GM23338 (cell line): ENCODE measurements at regions not wholly inside any gene's neighbourhood (a gene's known extent, or its start where the extent isn't known, plus 50 kb on each side); places are given as distances from the start of the nearest gene placed in this dataset.

Experiments used
- ATAC-seq: fragments of 200-7000 bp; cut with Tn5 transposase; 3 replicates; pipeline ENCODE4 v1.9.1; 2020
- DNase-seq: peaks from one replicate; pipeline ENCODE4 v3.0.0-alpha.2; 2015; ENCODE audit warnings: low spot score
- H2AFZ ChIP-seq: fragments of 200-600 bp; sonication (generic); 2 replicates; pipeline ENCODE4 v1.8.0; 2016; ENCODE audit warnings: antibody characterized with exemption, mild to moderate bottlenecking, moderate library complexity
- H3F3A ChIP-seq: fragments of 200-600 bp; sonication (generic); replicated peaks from 2 replicates; pipeline ENCODE4 v1.8.0; 2017; ENCODE audit warnings: antibody characterized with exemption, mixed run types, low read depth
- H3K27ac ChIP-seq: fragments of 200-600 bp; sonication (generic); 2 replicates; pipeline ENCODE4 v1.6.1; 2016; ENCODE audit warnings: low read depth
- H3K27me3 ChIP-seq: fragments of 200-600 bp; sonication (generic); 2 replicates; pipeline ENCODE4 v1.8.0; 2016; ENCODE audit warnings: mild to moderate bottlenecking, mixed run types, moderate library complexity; ENCODE audit not compliant: insufficient read depth
- H3K36me3 ChIP-seq: fragments of 200-600 bp; sonication (generic); 2 replicates; pipeline ENCODE4 v1.8.0; 2016; ENCODE audit warnings: mild to moderate bottlenecking; ENCODE audit not compliant: insufficient read depth
- H3K4me1 ChIP-seq: fragments of 200-600 bp; sonication (generic); 2 replicates; pipeline ENCODE4 v1.8.0; 2016; ENCODE audit warnings: mild to moderate bottlenecking, moderate library complexity; ENCODE audit not compliant: insufficient read depth
- H3K4me2 ChIP-seq: fragments of 200-600 bp; sonication (generic); 2 replicates; pipeline ENCODE4 v1.7.1; 2017; ENCODE audit warnings: mixed run types
- H3K4me3 ChIP-seq: fragments of 200-600 bp; sonication (generic); 2 replicates; pipeline ENCODE4 v1.6.1; 2016; ENCODE audit warnings: mixed run types
- H3K79me2 ChIP-seq: fragments of 200-600 bp; sonication (generic); replicated peaks from 2 replicates; pipeline ENCODE4 v1.8.0; 2017; ENCODE audit warnings: mild to moderate bottlenecking; ENCODE audit not compliant: insufficient read depth
- H3K9me2 ChIP-seq: fragments of 200-600 bp; sonication (generic); 2 replicates; pipeline ENCODE4 v1.8.0; 2017; ENCODE audit not compliant: insufficient read depth
- H4K20me1 ChIP-seq: fragments of 200-600 bp; sonication (generic); replicated peaks from 2 replicates; pipeline ENCODE4 v1.8.0; 2017; ENCODE audit warnings: mild to moderate bottlenecking; ENCODE audit not compliant: insufficient read depth
- H3K27ac Mint-ChIP-seq: 2 replicates; pipeline ENCODE4 v1.8.0; 2020; ENCODE audit warnings: inconsistent platforms, mild to moderate bottlenecking, moderate library complexity, mixed read lengths
- H3K27me3 Mint-ChIP-seq: 3 replicates; pipeline ENCODE4 v1.8.0; 2022; ENCODE audit warnings: low read depth, mild to moderate bottlenecking, moderate library complexity, mixed read lengths, inconsistent platforms; ENCODE audit not compliant: insufficient read depth, poor library complexity
- H3K36me3 Mint-ChIP-seq: 3 replicates; pipeline ENCODE4 v1.8.0; 2021; ENCODE audit warnings: low read depth, mild to moderate bottlenecking, inconsistent platforms, moderate library complexity, mixed read lengths
- H3K4me1 Mint-ChIP-seq: 3 replicates; pipeline ENCODE4 v1.8.0; 2020; ENCODE audit warnings: mild to moderate bottlenecking, inconsistent platforms, mixed read lengths
- H3K4me3 Mint-ChIP-seq: 3 replicates; pipeline ENCODE4 v1.8.0; 2021; ENCODE audit warnings: moderate library complexity, mild to moderate bottlenecking, inconsistent platforms, mixed read lengths
- H3K9me3 Mint-ChIP-seq: 3 replicates; pipeline ENCODE4 v1.8.0; 2020; ENCODE audit warnings: moderate library complexity, mild to moderate bottlenecking, inconsistent platforms, mixed read lengths
- CREB1 ChIP-seq: fragments of 250-450 bp; sonication (Bioruptor Pico); IDR thresholded peaks from 2 replicates; pipeline ENCODE4 v1.5.0; 2020; ENCODE audit warnings: low read depth, mild to moderate bottlenecking, moderate library complexity
- EZH2 ChIP-seq: fragments of 200-600 bp; sonication (generic); IDR thresholded peaks from one replicate; pipeline ENCODE4 v1.8.0; 2017; ENCODE audit warnings: antibody characterized with exemption, mild to moderate bottlenecking, low read depth; ENCODE audit not compliant: unreplicated experiment
- EZH2phosphoT487 ChIP-seq: fragments of 200-600 bp; sonication (generic); IDR thresholded peaks from one replicate; pipeline ENCODE4 v1.8.1; 2018; ENCODE audit warnings: antibody characterized with exemption; ENCODE audit not compliant: unreplicated experiment
- REST ChIP-seq: IDR thresholded peaks from one replicate; pipeline ENCODE4 v1.6.1; 2018; ENCODE audit warnings: antibody characterized with exemption; ENCODE audit not compliant: unreplicated experiment
- ZNF114 ChIP-seq: fragments of 250-450 bp; sonication (Bioruptor Pico); IDR thresholded peaks from 2 replicates; pipeline ENCODE4 v1.5.0; 2020; ENCODE audit warnings: mild to moderate bottlenecking, moderate library complexity
- ZNF331 ChIP-seq: fragments of 250-450 bp; sonication (Bioruptor Pico); IDR thresholded peaks from 2 replicates; pipeline ENCODE4 v1.5.0; 2020; ENCODE audit warnings: low read depth, mild to moderate bottlenecking, moderate library complexity
- ZNF462 ChIP-seq: fragments of 250-450 bp; sonication (Bioruptor Pico); IDR thresholded peaks from 2 replicates; pipeline ENCODE4 v1.5.0; 2020; ENCODE audit warnings: mild to moderate bottlenecking, moderate library complexity

- Histone ChIP-seq H3K36me3 (no peaks in the 10 kb centered on the region), H3K9me2 (no peaks in the 10 kb centered on the region), H2AFZ (no peak overlapping the region), H3K27ac (no peak overlapping the region), H3K4me2 (no peak overlapping the region), H4K20me1 (no peaks in the 10 kb centered on the region), H3K4me1 (no peaks in the 10 kb centered on the region), H3F3A (no peaks in the 10 kb centered on the region), H3K27me3 (no peaks in the 10 kb centered on the region), H3K4me3 (no peak overlapping the region), H3K79me2 (no peaks in the 10 kb centered on the region)
- DNase-seq (no peak), ATAC-seq (no peak)
- H3K4me3 Mint-ChIP-seq = no peak overlapping the region
- H3K9me3 Mint-ChIP-seq = no peaks in the 10 kb centered on the region
- no peak overlapping the region for H3K27ac Mint-ChIP-seq
- no peaks in the 10 kb centered on the region for H3K36me3 Mint-ChIP-seq
- peaks cover 2% of the 10 kb centered on the region for H3K27me3 Mint-ChIP-seq
- TF ChIP-seq ZNF331 (CRISPR knock-in tag) = no peak
- TF ChIP-seq ZNF114 (CRISPR knock-in tag) = no peak
- TF ChIP-seq EZH2 = no peak
- TF ChIP-seq REST = no peak
- TF ChIP-seq EZH2phosphoT487 = no peak
- no peak for TF ChIP-seq CREB1
- TF ChIP-seq ZNF462 = no peak
- H3K4me1 Mint-ChIP-seq = peaks cover 7% of the 10 kb centered on the region; the same call in 2 of the 3 replicates
Measured at GRCh38 chr2:128801576-128801975, 482.9 kb upstream of the HS6ST1 start.
